ENCODE measurements at regions not wholly inside any gene's neighbourhood (a gene's known extent, or its start where the extent isn't known, plus 50 kb on each side); places are given as distances from the start of the nearest gene placed in this dataset.
"Not testable (repeated sequence)": the region's sequence is repeated elsewhere in the genome, so short reads cannot be mapped to it uniquely, and the experiment has no call there.

DNA sequence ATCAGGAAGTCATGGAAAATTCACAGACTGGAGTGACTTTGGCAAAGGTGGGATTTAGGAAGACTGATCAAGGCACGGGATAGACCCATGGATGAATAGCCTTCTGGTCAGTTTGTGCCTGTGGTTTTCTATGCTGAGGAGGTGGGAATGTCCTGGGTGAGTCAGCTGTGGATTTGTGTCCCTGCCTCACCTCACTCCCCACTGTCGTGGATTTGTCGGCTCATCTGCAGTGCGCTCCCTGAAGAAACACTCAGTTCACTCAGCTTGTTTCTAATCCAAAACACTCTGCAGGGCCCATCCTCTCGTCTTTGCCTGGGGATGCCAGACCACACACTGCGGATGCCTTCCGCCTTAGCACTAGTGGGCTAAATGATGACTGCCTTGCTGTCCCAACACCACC lies 50.2 kb upstream of the TP53BP2 start:
- not testable (repeated sequence) for TF ChIP-seq CTCF, POLR2A (IDR thresholded peaks at IDR 0.05)

Data from lower leg skin (tissue), 3 donors.